ENCODE measurements at regions not wholly inside any gene's neighbourhood (a gene's known extent, or its start where the extent isn't known, plus 50 kb on each side); places are given as distances from the start of the nearest gene placed in this dataset.
"Not testable (repeated sequence)": the region's sequence is repeated elsewhere in the genome, so short reads cannot be mapped to it uniquely, and the experiment has no call there.

- Mint-ChIP-seq H3K36me3 (no peaks in the 10 kb centered on the region), H3K4me1 (ENCODE audit: low read depth) (peaks cover 5% of the 10 kb centered on the region), H3K27ac (no peak overlapping the region), H3K9me3 (ENCODE audit: low read depth) (peaks cover 4% of the 10 kb centered on the region), H3K4me3 (no peak overlapping the region), H3K27me3 (peaks cover 11% of the 10 kb centered on the region)
Observed at GRCh38 chr6:9025796-9026394, 590.5 kb upstream of the SLC35B3 start.

- peaks cover 4% of the 10 kb centered on the region for H3K9me3 Mint-ChIP-seq (ENCODE audit: low read depth)
- H3K36me3 Mint-ChIP-seq: no peaks in the 10 kb centered on the region
- H3K27me3 Mint-ChIP-seq: peaks cover 11% of the 10 kb centered on the region
- no peak overlapping the region for H3K27ac Mint-ChIP-seq
- H3K4me1 Mint-ChIP-seq (ENCODE audit: low read depth): peaks cover 5% of the 10 kb centered on the region
- peak overlapping the region; percentile 60 for H3K4me3 Mint-ChIP-seq
Observed at GRCh38 chr6:9025228-9025627, 589.9 kb upstream of the SLC35B3 start.

GRCh38 chr6:9024246-9024645 lies 588.9 kb upstream of the SLC35B3 start:
- peaks cover 11% of the 10 kb centered on the region for H3K27me3 Mint-ChIP-seq
- H3K36me3 Mint-ChIP-seq; H3K9me3 Mint-ChIP-seq (ENCODE audit: low read depth); H3K4me3 Mint-ChIP-seq; H3K4me1 Mint-ChIP-seq (ENCODE audit: low read depth); H3K27ac Mint-ChIP-seq: not testable (repeated sequence)

- Mint-ChIP-seq H3K27ac (no peak overlapping the region), H3K36me3 (no peaks in the 10 kb centered on the region), H3K27me3 (peaks cover 1% of the 10 kb centered on the region), H3K4me1 (ENCODE audit: low read depth) (peaks cover 2% of the 10 kb centered on the region), H3K4me3 (no peak overlapping the region), H3K9me3 (ENCODE audit: low read depth) (no peaks in the 10 kb centered on the region)
Observed at GRCh38 chr6:9020001-9020400, 584.7 kb upstream of the SLC35B3 start.

- H3K4me1 Mint-ChIP-seq (ENCODE audit: low read depth): no peaks in the 10 kb centered on the region
- no peak overlapping the region for H3K27ac Mint-ChIP-seq
- no peaks in the 10 kb centered on the region for H3K9me3 Mint-ChIP-seq (ENCODE audit: low read depth)
- no peaks in the 10 kb centered on the region for H3K36me3 Mint-ChIP-seq
- peaks cover 5% of the 10 kb centered on the region for H3K27me3 Mint-ChIP-seq
- H3K4me3 Mint-ChIP-seq: no peak overlapping the region
Observed at GRCh38 chr6:9009931-9010330, 574.6 kb upstream of the SLC35B3 start.

GRCh38 chr6:9007027-9007426 lies 571.7 kb upstream of the SLC35B3 start:
- no peak overlapping the region for H3K27ac Mint-ChIP-seq
- H3K4me1 Mint-ChIP-seq (ENCODE audit: low read depth): no peaks in the 10 kb centered on the region
- no peak overlapping the region for H3K4me3 Mint-ChIP-seq
- no peaks in the 10 kb centered on the region for H3K36me3 Mint-ChIP-seq
- H3K9me3 Mint-ChIP-seq (ENCODE audit: low read depth): no peaks in the 10 kb centered on the region
- H3K27me3 Mint-ChIP-seq: peaks cover 3% of the 10 kb centered on the region

GRCh38 chr6:9002833-9003232 lies 567.5 kb upstream of the SLC35B3 start:
- no peak overlapping the region for H3K4me3 Mint-ChIP-seq
- peaks cover under 1% of the 10 kb centered on the region for H3K27me3 Mint-ChIP-seq
- no peaks in the 10 kb centered on the region for H3K9me3 Mint-ChIP-seq (ENCODE audit: low read depth)
- H3K27ac Mint-ChIP-seq: no peak overlapping the region
- H3K4me1 Mint-ChIP-seq (ENCODE audit: low read depth): no peaks in the 10 kb centered on the region
- H3K36me3 Mint-ChIP-seq: no peaks in the 10 kb centered on the region

GRCh38 chr6:8995156-8995555 lies 559.8 kb upstream of the SLC35B3 start:
- Mint-ChIP-seq H3K9me3 (ENCODE audit: low read depth) (no peaks in the 10 kb centered on the region), H3K4me1 (ENCODE audit: low read depth) (no peaks in the 10 kb centered on the region), H3K27ac (no peak overlapping the region), H3K27me3 (peaks cover 6% of the 10 kb centered on the region), H3K4me3 (no peak overlapping the region), H3K36me3 (no peaks in the 10 kb centered on the region)

GRCh38 chr6:8993111-8993510 lies 557.8 kb upstream of the SLC35B3 start:
- Mint-ChIP-seq H3K9me3 (ENCODE audit: low read depth) (no peaks in the 10 kb centered on the region), H3K4me3 (no peak overlapping the region), H3K27me3 (peaks cover 6% of the 10 kb centered on the region)

GRCh38 chr6:8991844-8992243 lies 556.5 kb upstream of the SLC35B3 start:
- Mint-ChIP-seq H3K27me3 (peaks cover 8% of the 10 kb centered on the region), H3K9me3 (ENCODE audit: low read depth) (no peaks in the 10 kb centered on the region), H3K4me3 (no peak overlapping the region), H3K36me3 (no peaks in the 10 kb centered on the region), H3K27ac (no peak overlapping the region), H3K4me1 (ENCODE audit: low read depth) (no peaks in the 10 kb centered on the region)

More at GRCh38 chr6:8993111-8993510, 557.8 kb upstream of the SLC35B3 start:
- Mint-ChIP-seq H3K27ac (no peak overlapping the region), H3K4me1 (ENCODE audit: low read depth) (no peaks in the 10 kb centered on the region), H3K36me3 (no peaks in the 10 kb centered on the region)

GRCh38 chr6:8990075-8990474 lies 554.7 kb upstream of the SLC35B3 start:
- Mint-ChIP-seq H3K36me3 (no peaks in the 10 kb centered on the region), H3K27ac (no peak overlapping the region), H3K27me3 (peaks cover 8% of the 10 kb centered on the region), H3K4me1 (ENCODE audit: low read depth) (no peaks in the 10 kb centered on the region), H3K9me3 (ENCODE audit: low read depth) (no peaks in the 10 kb centered on the region), H3K4me3 (no peak overlapping the region)

GRCh38 chr6:8983202-8983688 lies 547.9 kb upstream of the SLC35B3 start:
- Mint-ChIP-seq H3K27ac (no peak overlapping the region), H3K27me3 (peaks cover 21% of the 10 kb centered on the region), H3K36me3 (no peaks in the 10 kb centered on the region), H3K4me3 (no peak overlapping the region), H3K4me1 (ENCODE audit: low read depth) (peaks cover 2% of the 10 kb centered on the region), H3K9me3 (ENCODE audit: low read depth) (no peaks in the 10 kb centered on the region)

- no peaks in the 10 kb centered on the region for H3K36me3 Mint-ChIP-seq
- no peak overlapping the region for H3K27ac Mint-ChIP-seq
- H3K4me3 Mint-ChIP-seq: no peak overlapping the region
- H3K9me3 Mint-ChIP-seq (ENCODE audit: low read depth): no peaks in the 10 kb centered on the region
- H3K4me1 Mint-ChIP-seq (ENCODE audit: low read depth): peaks cover 2% of the 10 kb centered on the region
- H3K27me3 Mint-ChIP-seq: peaks cover 21% of the 10 kb centered on the region
Observed at GRCh38 chr6:8982668-8983067, 547.3 kb upstream of the SLC35B3 start.

GRCh38 chr6:8973395-8973794 lies 538.0 kb upstream of the SLC35B3 start:
- H3K4me3 Mint-ChIP-seq: no peak overlapping the region
- no peaks in the 10 kb centered on the region for H3K36me3 Mint-ChIP-seq
- peaks cover 7% of the 10 kb centered on the region for H3K9me3 Mint-ChIP-seq (ENCODE audit: low read depth)
- H3K27ac Mint-ChIP-seq: no peak overlapping the region
- H3K4me1 Mint-ChIP-seq (ENCODE audit: low read depth): no peaks in the 10 kb centered on the region
- H3K27me3 Mint-ChIP-seq: peaks cover 4% of the 10 kb centered on the region

GRCh38 chr6:8969747-8970146 lies 534.4 kb upstream of the SLC35B3 start:
- peaks cover 7% of the 10 kb centered on the region for H3K9me3 Mint-ChIP-seq (ENCODE audit: low read depth)
- no peak overlapping the region for H3K4me3 Mint-ChIP-seq
- H3K27me3 Mint-ChIP-seq: peaks cover 2% of the 10 kb centered on the region
- H3K4me1 Mint-ChIP-seq (ENCODE audit: low read depth): no peaks in the 10 kb centered on the region
- H3K27ac Mint-ChIP-seq: no peak overlapping the region
- no peaks in the 10 kb centered on the region for H3K36me3 Mint-ChIP-seq

- H3K27ac Mint-ChIP-seq: no peak overlapping the region
- no peaks in the 10 kb centered on the region for H3K27me3 Mint-ChIP-seq
- no peaks in the 10 kb centered on the region for H3K9me3 Mint-ChIP-seq (ENCODE audit: low read depth)
- H3K4me3 Mint-ChIP-seq: no peak overlapping the region
- H3K4me1 Mint-ChIP-seq (ENCODE audit: low read depth): no peaks in the 10 kb centered on the region
- no peaks in the 10 kb centered on the region for H3K36me3 Mint-ChIP-seq
Observed at GRCh38 chr6:8958894-8959511, 523.7 kb upstream of the SLC35B3 start.

Measured in activated naive CD8-positive, alpha-beta T cell (primary cell).